OCI-LY7 (cell line): ENCODE measurements at regions not wholly inside any gene's neighbourhood (a gene's known extent, or its start where the extent isn't known, plus 50 kb on each side); places are given as distances from the start of the nearest gene placed in this dataset.

Experiments used
- EZH2phosphoT487 ChIP-seq: fragments of 200-600 bp; sonication (generic); IDR thresholded peaks from 2 replicates; pipeline ENCODE4 v1.6.1; 2018; ENCODE audit warnings: low read depth, borderline replicate concordance, mild to moderate bottlenecking, mixed run types, antibody characterized with exemption, low read length, moderate library complexity, mixed read lengths
- TF ChIP-seq, protein P1 (sequence below): fragments of 200-600 bp; sonication (generic); conservative IDR thresholded peaks from 2 replicates; pipeline ENCODE4 v1.5.1; 2014; ENCODE audit warnings: mild to moderate bottlenecking, antibody characterized with exemption, low read length, moderate library complexity, mixed read lengths

DNA sequence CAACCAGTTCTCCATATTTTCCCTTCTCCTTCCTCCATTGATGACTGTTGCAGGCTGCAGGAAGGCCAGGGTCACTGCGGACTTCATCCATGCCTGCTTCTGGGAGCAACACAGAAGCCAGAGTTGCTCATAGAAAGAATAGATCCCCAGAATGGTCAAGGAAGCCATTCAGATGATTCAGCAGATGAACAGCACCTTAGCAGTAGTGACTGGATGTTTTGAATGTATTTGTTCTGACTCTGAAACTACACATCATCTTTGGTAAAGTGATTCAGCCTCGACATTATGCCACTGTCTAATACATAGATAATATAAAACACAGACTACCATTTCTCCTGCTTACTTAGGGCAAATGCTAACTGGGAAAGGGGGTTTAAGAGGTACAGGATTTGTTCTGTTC, 411.6 kb downstream of the RND3 start:
- TF ChIP-seq, protein P1, sequence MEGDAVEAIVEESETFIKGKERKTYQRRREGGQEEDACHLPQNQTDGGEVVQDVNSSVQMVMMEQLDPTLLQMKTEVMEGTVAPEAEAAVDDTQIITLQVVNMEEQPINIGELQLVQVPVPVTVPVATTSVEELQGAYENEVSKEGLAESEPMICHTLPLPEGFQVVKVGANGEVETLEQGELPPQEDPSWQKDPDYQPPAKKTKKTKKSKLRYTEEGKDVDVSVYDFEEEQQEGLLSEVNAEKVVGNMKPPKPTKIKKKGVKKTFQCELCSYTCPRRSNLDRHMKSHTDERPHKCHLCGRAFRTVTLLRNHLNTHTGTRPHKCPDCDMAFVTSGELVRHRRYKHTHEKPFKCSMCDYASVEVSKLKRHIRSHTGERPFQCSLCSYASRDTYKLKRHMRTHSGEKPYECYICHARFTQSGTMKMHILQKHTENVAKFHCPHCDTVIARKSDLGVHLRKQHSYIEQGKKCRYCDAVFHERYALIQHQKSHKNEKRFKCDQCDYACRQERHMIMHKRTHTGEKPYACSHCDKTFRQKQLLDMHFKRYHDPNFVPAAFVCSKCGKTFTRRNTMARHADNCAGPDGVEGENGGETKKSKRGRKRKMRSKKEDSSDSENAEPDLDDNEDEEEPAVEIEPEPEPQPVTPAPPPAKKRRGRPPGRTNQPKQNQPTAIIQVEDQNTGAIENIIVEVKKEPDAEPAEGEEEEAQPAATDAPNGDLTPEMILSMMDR, result no peak
- no peak for TF ChIP-seq EZH2phosphoT487
